ENCODE measurements at regions not wholly inside any gene's neighbourhood (a gene's known extent, or its start where the extent isn't known, plus 50 kb on each side); places are given as distances from the start of the nearest gene placed in this dataset.
A peak's percentile ranks its signal among the peaks of the same experiment; 100 is the strongest.
"Not testable (repeated sequence)": the region's sequence is repeated elsewhere in the genome, so short reads cannot be mapped to it uniquely, and the experiment has no call there.

DNA sequence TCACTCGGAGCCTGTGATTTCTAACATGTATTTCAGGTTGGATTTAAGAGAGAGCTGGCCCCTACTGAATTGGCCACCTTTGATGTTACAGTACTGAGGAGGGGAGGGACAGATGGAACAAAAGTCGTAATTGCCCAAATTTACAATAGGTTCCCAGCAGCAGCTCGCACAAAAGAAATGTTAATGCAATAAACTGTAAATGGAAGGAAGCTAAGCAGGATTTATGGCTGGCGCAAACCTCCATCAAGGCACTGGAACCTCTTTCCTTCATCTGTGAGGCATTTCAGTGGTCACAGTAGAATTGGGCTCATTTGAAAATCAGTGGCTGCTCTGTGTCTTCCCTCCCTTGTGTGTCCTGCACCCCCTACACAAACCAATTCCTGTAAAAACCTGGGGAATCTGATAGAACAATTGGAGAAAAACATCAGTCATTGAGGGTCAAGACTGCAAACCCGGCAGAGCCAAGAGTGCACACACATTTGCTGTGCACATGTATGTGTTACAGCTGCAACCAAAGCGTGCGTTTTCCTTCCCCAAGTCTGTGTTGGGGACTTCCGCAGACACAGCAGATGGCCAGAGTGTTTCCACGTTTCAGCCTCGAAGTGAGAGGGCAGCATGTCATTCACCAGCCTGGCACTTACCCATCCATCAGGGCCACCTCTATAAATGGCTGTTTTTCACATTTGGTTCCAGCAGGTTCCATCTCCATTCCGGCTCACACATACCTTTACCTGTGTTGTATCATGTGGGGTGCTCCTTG lies 192.8 kb downstream of the TM9SF2 start:
- no peak for DNase-seq

DNA sequence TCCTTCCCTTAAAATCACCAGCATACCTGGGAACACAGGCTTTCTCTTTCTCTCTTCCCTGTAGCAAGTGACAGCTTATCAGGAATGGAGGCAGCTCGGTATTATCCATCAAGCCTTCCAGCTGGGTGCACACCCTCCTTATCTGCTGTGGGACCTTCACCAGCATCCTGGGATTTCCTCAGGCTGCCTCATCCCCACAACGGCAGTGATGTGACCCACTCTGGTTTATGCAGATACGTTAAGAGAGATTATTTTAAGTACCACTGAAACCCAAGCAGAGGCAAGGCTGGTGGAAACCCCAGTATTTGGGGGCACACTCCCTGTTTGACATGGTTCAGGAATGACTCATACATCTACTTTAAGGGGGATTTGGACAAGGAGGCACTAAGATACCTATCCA lies 192.1 kb downstream of the TM9SF2 start:
- no peak for DNase-seq

DNA sequence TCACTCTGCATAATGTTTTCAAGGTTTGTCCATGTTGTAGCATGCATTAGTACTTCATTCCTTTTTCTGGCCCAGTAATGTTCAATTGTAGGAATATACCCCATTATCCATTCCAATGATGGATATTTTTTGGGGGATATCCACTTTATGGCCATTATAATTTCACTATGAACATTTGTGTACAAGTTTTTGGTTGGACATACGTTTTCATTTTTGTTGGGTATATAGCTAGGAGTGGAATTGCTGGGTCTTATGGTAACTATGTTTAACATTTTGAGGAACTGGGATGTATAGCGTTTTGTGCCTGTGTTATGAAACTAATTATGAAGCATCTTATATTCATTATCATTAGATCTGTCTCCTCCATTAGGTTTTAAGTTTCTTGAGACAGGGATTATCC lies 191.6 kb downstream of the TM9SF2 start:
- no peak for DNase-seq

DNA sequence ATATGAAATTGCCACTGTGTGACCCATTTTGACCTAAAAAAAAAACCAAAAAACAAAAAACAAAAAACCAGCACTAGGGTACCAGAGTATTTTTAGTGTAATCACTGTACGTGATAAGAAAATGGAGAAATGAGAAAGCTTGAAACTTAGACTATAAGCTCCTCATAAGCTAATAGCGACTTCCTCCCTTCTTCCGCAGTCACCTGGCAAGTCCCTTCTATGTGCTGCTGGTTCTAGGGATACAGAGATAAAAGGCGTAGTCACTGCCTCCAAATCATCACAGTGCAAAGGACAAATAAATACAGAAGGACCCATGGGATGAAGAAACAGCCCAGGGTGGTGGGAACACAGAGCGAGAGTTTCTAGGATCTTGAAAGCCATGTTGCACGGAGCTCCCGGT lies 190.3 kb downstream of the TM9SF2 start:
- no peak for DNase-seq

GRCh38 chr13:99690426-99691174 lies 189.3 kb downstream of the TM9SF2 start:
- no peak for DNase-seq

DNA sequence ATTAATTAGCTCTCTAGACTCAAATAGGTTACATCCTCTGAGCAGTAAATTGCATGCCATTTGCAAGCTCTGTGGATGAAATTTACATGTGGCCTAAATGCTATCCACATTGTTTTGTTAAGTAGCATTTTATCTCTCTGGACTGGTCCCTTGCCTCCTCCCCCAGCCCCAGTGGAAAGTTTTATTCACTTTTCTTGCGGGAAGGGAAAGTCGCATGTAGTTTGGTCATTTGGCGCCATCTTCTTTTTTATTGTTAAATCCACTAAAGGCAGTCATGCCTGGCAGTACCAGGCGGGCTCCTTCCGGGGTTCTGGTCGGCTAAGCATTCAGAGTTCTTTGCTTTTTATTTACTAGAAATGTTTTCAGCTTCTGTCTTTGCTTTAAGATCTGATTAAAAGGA lies 188.7 kb downstream of the TM9SF2 start:
- no peak for DNase-seq

GRCh38 chr13:99688776-99689175 lies 187.5 kb downstream of the TM9SF2 start:
- DNase-seq = no peak

- DNase-seq = no peak
Observed at GRCh38 chr13:99687723-99688397, 186.6 kb downstream of the TM9SF2 start.

GRCh38 chr13:99686944-99687411 lies 185.7 kb downstream of the TM9SF2 start:
- DNase-seq = no peak

GRCh38 chr13:99686157-99686572 lies 184.9 kb downstream of the TM9SF2 start:
- no peak for DNase-seq

DNA sequence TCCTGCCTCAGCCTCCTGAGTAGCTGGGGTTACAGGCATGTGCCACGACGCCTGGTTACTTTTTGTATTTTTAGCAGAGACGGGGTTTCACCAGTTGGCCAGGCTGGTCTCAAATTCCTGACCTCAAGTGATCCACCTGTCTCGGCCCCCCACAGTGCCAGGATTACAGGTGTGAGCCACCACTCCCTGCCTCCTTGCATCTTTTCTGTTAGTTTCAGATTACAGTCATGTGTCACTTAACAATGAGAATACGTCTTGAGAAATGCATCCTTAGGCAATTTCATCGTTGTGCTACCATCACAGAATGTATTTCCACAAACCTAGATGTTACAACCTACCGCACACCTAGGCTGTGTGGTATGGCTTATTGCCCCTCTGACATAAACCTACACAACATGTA lies 180.4 kb downstream of the TM9SF2 start:
- DNase-seq = no peak

DNA sequence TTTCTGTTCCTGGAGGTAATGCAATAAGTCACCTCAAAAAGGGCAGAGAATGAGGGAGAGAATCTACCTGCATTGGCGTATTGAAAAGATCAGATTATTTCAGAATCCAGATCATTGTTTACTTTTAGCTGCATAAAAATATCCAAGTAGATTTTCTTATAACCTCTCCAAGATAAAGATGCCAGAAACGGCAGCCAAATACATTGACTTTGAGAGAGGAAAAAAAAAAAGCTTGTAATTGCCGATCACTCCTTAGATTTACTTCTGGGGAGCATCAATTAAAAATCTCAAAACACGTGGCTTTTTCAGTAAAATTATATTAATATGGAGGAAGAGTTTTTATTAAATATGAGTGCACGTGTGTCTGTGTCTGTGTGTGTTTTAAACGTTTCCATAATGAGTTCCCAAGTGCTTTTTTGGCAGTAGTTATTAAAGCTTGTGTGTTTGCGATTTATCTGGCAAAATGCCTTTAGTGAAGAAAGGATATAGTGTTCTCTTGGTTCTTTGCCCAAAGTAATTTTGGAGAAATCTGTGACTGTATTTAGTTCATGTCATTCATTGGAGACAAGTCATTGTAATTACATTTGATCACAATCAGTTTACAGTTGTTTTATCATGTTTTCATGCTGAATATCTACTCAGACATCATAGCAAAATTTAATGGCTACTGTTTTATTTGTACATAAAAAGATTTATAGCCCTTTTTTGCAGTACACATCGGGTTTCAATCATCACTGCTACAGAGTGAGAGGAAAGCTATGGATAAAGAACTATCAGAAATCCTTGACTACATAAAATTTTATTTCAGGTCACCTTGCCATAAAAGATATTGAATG lies 176.1 kb downstream of the TM9SF2 start:
- peak; percentile 91 for DNase-seq

GRCh38 chr13:99671746-99672145 lies 170.5 kb downstream of the TM9SF2 start:
- no peak for DNase-seq

DNA sequence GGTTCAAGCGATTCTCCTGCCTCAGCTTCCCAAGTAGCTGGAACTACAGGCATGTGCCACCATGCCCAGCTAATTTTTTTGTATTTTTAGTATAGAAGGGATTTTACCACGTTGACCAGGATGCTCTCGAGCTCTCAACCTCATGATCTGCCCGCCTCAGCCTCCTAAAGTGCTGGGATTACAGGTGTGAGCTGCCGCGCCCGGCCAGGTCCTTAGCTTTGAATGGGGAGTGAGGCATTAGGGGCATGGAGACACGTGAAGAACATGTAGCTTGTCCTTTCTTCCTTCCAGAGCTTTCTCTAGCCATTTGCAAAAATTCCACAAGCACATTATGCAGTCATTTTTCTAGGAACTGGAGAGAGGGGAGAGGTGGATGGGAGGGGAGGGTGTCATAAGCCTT lies 167.8 kb downstream of the TM9SF2 start:
- not testable (repeated sequence) for DNase-seq

- no peak for DNase-seq
Observed at GRCh38 chr13:99666146-99666805, 165.0 kb downstream of the TM9SF2 start.

DNA sequence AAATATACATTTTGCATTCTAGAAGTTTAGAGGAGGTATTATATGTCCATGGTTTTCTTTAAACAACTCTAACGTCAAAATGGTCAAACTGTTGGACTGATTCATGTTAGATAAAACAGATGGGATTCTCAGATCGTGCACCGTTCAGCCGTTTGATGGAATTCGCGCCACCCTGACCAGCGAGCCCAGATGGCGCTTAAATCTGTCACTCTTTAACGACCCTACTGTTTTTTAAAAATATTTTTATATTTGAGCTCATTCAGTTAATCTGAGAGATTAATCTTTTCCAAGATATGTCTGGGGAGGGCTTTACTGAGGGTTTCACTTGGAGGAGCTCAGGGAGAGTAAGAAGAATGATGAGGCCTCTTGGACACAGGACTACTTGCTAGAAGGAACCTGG lies 164.4 kb downstream of the TM9SF2 start:
- no peak for DNase-seq

DNA sequence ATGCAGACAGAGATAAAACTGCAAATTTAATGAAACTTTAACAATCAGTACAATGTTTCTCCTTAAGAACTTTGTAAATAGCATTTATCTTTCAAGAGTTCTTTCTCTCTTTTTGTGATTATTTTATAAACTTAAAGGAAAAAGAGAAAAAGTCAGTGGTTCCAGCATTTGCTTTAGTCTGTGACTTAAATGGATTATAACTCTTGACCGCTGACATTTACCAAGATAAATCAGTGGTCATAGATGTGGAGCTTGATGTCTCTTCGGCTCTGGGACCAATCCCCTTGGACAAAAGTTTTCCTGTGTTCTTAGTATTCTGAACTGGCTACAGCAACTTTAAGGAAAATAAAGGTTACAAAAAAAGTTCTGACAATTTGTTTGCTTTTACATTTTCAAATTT lies 162.6 kb downstream of the TM9SF2 start:
- DNase-seq = no peak

GRCh38 chr13:99663185-99663825 lies 162.0 kb downstream of the TM9SF2 start:
- no peak for DNase-seq

- DNase-seq = no peak
Observed at GRCh38 chr13:99662678-99663077, 161.4 kb downstream of the TM9SF2 start.

DNA sequence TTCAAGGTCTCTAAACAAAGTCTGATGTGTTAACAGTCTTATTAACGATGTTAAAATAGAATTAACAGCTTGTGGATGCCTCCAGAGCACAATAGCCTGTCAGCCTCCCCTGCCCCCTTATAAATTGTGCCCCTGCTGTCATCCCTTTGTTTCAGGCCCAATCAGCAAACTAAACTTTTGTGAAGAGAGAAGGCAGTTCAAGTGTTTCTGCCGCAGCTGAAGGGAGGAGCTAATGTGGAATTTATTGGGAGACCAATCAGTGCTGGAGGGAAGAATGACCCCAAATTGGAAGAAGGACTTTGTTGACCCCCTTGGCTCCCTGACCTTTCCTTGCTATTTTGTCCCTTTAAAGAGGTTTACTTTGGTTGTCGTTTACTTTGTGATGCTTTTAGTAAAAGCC lies 160.5 kb downstream of the TM9SF2 start:
- DNase-seq = no peak

- no peak for DNase-seq
Observed at GRCh38 chr13:99659866-99660554, 158.7 kb downstream of the TM9SF2 start.

All from NCI-H1105 treated with DMSO at 0.1 percent for 48 hours (cell line).